GM18868 (cell line): ENCODE measurements at regions not wholly inside any gene's neighbourhood (a gene's known extent, or its start where the extent isn't known, plus 50 kb on each side); places are given as distances from the start of the nearest gene placed in this dataset.

Experiments used
- ATAC-seq: cut with Tn5 transposase; IDR thresholded peaks from one replicate; pipeline ENCODE4 v1.9.1; 2021; ENCODE audit warnings: mild to moderate bottlenecking, moderate library complexity; ENCODE audit not compliant: unreplicated experiment

DNA sequence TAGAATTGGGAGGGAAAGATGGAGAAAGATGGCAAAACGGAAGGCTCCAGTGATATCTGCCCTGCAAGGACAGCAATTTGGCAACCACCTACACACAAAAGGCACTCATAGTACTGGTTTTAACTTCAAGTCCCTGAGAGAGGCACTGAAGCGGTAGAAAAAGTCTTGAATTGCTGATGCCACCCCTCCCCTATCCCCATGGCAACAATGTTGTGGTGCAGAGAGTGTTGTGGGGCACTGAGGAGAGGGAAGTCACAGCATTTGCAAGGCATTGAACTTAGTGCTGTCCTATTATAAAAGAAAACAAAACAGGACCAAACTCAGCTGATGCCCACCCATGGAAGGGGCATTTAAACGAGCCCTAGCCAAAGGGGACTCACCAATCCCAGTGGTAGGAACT is 343.7 kb downstream of the HAO1 start:
- no peak for ATAC-seq

DNA sequence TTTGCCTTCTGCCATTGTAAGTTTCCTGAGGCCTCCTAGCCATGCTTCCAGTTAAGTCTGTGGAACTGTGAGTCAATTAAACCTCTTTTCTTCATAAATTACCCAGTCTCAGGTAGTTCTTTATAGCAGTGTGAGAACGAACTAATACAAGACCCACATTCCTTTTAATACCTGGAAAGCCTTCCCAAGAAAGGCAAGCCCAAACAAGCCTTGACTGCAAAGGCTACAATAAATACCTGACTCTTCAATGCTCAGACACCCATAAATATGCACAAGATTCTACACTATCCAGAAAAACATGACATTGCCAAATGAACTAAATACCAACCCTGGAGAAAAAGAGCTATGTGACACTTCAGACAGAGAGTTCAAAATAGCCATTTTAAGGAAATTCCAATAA is 338.8 kb downstream of the HAO1 start:
- ATAC-seq, result no peak

DNA sequence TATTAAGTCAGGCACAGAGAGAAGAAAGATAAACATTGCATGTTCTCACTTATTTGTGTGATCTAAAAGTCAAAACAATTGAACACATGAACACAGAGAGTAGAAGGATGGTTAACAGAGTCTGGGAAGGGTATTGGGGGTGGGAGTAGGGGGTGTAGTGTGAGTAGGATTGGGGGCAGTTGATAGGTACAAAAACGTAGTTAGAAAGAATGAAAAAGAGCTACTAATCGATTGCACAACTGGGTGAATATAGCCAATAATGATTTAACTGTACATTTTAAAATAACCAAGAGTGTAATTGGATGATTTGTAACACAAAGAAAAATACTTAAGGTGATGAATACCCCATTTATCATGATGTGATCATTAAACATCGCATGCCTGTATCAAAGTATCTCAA is 333.3 kb downstream of the HAO1 start:
- ATAC-seq, result no peak

DNA sequence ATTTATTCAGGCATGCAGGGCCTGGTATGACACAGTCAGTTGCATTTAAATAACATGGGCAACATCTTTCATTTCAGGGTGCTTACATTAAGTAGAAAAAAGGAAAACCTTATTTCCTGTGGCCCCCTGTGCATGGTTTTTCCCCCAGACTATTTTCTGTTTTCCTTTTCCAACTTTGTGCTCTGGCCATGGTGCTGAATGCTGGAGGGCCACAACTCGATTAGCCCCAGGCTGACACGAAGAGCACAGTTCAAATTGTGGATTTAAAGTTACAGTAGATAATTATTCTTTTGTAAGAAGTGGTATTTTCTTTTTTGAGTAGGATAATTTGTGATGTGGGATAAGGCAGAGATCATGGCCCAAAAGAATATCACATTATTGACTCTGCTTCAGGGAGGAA is 332.0 kb downstream of the HAO1 start:
- ATAC-seq, result no peak

DNA sequence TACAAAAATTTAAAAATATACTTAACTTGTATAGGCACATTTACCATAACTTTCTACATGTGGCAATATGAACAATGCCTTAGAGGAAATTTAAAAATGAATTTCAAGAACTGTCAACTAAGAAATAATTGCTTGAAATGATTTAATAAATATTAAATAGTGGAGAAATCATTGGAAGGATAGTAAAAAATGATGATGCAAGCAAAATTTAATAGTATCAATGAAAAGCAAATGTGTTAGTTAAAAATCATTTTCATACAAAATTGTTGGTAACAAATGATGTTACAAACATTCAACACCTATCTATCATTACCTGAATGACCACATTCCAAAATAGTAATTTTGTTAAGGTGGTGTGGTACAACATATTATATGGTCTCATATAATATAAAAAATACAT is 331.0 kb downstream of the HAO1 start:
- ATAC-seq, result no peak

DNA sequence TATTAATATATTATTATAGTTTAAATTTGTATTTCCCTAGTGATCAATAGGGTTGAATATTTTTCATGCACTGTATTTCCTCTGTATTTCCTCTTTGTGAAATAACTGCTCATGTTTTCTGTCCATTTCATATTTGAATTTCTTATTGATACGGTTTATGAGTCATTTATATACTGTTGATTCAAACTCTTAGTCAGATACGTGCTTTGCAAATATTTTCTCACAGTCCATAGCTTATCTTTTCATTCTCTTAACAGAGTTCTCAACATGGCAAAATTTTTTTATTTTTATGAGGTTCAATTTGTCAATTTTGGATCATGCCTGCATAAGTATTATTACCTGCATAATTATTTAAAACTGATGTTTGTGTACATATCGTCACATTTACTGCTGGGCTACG is 329.6 kb downstream of the HAO1 start:
- ATAC-seq, result no peak

DNA sequence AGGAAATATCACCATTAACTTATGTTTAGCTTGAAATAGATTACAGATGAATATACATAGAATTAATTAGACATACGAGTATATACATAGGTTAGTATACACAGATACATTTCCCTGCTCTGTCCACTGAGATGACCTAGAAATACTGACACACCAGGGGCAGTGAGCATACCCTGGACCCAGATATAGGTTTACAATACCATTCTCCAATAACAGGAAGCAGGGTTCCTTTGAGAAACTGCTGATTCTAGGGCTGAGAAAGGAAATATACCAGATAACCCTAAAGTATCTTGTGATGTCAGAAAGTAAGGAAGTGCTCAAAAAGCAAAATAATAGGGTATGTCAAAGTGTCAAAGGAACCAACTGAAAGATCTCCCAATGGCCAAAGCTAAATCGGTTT is 322.5 kb downstream of the HAO1 start:
- no peak for ATAC-seq

DNA sequence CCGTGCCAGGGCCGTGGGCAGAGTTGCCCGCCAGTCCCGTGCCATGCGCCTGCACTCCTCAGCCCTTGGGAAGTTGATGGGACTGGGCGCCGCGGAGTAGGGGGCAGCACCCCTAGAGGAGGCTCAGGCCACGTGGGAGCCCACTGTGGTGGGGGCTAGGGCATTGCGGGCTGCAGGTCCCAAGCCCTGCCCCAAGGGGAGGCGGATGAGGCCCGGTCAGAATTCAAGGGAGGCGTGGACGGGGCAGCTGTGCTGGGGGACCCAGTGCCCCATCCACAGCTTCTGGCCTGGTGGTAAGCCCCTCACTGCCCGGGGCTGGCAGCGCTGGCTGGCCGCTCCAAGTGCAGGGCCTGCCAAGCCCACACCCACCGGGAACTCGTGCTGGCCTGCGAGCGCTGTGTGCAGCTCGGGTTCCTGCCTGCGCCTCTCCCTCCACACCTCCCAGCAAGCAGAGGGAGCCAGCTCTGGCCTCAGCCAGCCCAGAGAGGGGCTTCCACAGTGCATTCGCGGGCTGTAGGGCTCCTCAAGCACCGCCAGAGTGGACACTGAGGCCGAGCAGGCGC is 317.8 kb downstream of the HAO1 start:
- no peak for ATAC-seq

DNA sequence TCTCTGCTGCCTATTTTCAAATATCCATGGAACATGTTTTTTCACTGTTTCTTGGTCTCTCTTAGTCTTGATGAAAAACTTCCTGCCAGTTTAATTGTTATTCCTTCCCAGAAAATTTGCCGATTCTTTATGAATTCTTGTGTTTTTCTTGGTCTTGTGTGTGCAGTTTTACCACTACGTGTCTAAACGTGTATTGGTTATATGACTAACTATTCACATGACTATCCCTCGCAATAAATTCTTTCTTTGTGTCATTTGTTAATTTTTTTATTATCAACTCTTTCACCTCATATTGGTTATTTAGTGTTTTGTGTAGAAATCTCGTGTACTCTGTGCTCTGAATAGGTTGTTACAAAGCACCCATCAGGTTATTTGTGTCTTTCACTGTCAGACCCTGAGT is 315.4 kb downstream of the HAO1 start:
- no peak for ATAC-seq

DNA sequence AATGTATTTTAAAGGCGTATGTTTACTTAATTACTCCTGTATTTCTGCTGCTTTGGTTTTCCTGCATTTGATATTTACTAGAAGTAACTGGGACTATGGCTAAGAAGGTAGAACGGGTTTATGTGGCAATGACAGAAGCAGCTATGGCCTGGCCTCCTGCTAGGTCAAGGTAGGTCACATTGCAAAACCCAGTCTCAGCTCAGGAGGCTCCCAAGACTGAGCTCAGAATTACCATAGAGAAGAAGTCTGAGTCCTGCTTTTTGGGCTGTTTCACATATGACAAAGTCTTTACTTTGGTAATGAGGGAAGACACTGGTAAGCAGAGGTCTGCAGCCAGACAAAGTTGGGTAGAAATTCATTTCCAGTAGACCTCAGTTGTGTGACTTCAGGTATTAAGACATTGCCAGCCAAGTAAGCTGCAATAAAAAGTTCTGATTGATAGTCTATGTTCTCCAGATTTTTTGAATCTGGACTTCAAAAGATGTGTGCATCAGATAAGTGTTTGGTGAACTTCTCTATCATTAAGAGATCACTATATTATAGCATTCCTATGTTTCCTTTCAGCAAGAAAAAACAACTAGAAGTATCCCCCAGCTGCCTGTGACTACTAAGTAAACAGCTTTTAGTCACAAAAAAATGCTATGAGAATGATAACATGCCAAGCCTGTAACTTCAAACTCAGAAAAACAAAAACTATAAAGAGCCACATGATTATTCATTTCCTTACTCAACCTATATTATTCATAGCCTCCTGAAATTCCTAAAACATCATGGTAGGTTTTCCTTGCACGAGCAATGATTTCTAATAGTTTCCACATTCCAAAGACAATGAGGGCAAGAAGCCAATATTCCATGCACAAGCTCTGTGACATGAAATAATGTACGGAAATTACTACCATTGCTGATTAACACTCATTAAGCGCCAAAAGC is 312.3 kb downstream of the HAO1 start:
- no peak for ATAC-seq

DNA sequence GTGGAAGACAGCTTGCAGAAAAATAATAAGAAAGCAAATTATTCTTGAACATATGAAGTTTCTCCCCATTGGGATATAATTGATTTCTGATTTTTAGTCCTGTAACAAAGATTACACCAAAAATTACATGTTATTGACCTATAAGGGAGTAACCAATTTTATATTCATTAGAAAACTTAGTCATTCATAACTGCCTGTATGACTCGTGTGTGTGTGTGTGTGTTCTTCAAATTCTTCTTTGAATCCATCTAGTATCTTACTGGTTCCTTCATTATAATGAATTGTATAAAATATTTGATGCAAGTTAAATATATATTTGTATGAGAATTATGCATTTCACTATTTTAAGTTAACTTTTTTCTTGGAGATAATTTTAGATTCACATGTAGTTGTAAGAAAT is 310.4 kb downstream of the HAO1 start:
- ATAC-seq, result no peak

DNA sequence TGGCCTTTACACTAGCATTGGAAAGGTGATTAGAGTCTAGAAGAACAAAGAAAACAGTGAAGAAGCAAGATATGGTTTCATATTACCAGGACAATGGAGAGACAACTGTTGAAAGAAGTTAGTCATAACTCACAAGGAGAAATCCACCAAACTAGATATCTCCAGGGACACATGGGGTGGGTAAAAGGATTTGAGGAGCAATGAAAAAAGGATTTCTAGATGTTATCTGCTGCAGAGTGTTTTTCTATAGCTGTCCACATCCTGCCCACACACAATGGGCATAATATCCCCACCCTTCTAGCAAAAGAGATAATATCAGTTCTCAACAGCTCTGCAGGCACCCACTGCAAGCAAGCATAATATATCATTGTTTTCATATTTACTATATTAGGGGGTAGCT is 303.1 kb downstream of the HAO1 start:
- ATAC-seq, result no peak

DNA sequence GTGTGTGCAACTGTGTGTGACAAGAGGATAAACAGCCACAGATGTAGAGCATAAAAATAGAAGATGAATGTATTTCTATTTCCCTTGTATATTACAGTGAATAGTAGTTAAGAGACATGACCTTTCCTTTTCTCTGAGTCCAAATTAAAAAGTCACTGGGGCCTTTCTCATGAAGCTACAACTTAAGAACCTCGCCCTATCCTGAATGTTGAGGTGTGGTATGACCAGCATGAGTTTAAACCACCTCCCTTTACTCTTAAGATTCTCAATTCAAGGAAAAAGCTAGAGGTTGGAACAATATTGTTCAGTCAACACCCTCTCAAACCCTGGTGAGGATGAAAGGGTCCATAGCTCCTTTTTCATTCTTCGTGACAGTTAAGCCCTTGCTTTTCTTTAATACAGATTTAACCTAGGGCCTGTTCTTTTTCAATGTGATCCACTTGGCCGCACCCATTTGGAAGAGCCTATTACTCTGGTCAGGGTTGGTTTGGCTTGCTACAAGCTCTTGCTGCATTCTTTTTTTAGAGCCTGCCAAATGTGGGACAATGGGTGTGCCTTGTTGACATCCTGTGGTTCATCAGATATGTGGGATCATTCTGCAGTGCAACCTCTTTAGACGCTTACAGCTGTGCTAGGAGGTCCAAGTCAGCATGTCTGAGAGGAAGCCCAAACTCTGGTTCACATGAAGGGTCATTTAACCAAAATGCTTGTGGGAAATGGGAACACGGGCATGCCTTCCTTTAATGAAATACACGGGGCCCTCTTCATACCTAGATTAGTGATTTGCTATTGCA is 290.0 kb downstream of the HAO1 start:
- no peak for ATAC-seq

DNA sequence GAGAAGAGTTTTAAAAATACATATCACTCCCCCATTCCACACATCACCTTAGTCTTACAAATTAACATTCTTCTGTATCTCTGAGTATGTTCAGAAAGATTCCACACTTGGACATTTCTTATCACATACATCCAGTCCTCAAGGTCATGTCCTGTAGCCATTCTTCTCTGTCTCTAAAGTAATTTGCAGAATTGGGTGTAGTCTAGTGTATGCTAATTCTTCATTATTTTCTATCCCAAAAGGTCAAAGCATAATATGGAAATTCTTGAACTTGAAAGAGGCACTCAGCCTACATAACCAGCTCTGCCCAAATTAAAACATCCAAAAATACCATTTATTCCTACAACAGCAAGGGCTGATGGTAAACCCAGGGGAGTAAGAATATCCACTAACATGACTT is 286.0 kb downstream of the HAO1 start:
- ATAC-seq, result no peak

DNA sequence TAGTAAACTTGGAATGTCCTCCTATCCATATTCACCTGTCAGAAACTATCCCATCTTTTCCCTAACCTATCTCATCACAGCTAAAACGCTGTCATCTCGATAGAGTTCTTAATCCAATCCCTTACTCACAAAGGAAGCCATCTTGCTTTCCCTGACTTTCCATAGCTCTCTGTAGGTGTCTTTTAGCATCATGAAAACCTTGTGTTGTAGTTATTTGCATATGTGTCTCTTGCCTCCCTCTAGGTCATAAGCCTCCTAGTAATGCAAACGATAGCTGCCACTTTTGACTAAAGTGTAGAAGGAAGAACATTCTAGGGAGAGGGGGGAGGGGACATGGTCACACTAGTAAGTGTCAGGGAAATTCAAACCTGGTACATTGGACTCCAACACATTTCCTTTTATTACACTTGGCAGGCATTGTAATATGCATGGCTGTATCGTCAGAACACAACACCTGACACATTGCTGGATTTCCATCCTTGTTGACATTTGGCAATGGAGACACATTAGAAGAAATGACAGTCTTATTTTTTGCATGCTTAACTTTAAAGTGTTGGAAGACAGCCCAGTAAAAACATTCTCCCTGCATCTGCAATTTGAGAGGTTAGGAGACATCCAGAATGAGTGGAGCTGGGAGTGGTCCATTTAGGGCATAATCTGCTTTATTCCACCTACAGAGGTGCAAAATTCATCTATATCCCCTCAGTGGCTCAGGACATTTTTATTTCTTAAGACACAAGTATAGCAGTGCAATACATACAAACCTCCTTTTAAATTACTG is 283.4 kb downstream of the HAO1 start:
- ATAC-seq, result no peak

DNA sequence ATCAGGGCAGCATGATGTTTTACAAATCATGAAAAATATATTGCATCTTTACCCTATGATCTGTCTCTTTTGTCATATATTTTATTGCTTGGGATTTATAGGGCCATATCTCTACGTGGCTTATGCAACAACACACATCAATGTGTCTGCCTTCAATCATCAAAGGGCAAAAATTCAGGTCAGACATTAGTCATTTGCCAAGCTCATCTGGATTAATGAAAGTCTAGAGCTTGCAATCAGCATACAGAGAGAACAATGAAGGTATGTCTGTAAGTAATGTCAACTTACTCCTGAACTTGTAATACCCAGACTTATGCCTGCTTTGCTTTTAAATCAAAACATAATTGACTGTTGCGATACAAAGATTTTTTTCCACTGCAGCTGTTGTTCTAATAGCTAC is 282.7 kb downstream of the HAO1 start:
- ATAC-seq, result no peak

DNA sequence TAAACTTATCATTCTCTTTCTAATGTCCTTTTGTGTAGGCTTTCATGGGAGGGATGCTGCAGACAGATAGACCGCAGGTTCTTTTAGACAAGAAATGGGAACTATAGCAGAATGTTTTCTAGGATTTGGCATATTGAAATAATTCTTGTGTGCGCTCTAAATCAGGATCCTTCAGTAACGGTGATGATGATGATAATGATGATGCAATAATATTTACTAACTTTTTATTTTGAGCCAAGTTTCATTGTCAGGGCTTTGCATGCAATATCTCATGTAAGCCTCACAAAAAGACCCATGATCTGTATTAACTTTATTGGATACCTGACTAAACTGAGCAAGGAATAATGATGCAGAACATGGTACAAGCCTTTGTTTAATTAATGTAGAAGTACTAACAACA is 280.1 kb downstream of the HAO1 start:
- ATAC-seq, result no peak

DNA sequence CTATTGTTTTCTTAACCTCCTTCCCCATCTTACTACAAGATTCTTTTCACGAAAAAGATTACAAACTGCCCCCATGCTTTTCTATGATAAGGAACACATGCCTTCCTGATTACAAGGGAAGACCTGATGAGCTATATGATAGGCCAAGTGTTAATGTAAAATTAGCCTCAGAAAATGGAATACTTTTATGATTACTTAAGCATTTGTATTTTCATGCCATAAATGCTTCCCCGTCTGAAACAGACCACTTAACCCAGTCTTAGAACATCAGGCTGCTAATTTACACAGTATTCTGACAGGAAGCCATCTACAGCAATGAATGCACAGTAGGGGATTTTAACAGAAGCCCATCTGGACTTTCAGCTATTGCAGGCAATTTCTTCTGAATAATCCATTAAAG is 274.9 kb downstream of the HAO1 start:
- ATAC-seq, result no peak

DNA sequence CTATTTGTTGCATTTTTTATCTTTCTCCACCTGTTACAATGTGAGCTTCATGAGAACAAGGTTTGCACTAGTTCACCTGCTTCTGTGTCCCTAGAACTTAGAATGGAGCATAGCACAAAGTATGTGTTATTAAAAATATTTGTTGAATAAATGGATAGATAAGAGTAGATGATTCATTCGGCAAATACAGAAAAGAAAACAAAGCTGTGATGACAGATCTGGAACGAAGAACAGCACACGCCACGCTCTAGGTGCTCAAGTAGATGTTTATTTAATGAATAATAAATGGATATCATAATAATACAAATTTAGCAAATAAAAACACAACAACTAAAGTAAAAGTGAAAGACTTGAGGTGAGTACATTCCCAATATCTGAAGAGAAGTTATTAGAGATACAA is 273.1 kb downstream of the HAO1 start:
- ATAC-seq, result no peak

DNA sequence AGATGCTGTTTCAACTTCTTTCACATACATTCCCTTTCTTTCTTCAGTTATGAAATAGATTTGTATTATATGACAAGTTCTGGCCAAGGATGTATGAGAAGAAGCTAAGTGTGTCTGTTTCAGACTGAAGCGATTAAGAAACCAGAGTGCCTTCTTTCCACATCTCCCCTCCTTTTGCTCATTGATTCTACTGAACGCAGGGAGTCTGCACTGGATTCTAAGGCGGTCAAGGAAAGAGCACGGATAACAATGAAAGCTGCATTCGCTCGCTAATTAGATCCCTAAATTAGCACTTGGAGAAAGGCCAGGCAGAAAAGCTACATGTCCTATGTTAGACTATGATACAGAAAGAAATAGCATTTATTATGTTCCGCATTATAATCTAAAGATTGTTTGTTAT is 267.7 kb downstream of the HAO1 start:
- no peak for ATAC-seq

DNA sequence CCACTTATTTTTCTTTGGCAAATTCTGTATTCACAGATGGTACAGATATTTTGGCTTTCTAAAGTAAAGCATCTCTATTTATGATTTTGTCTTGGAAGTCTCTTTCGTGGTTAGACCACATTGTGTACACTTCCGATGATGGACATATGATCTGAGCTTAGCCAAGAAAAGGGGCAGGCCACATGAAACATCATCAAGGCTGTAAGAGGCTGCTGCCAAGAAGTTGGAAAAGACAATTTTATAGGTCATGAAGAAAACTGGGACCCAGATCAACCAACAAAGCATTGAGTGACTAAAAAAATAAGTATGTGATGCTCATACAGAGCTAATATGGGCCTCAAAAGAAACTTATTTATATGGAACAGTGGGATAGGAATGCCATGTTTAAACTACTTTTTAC is 266.4 kb downstream of the HAO1 start:
- ATAC-seq, result no peak
